ENCODE measurements at regions not wholly inside any gene's neighbourhood (a gene's known extent, or its start where the extent isn't known, plus 50 kb on each side); places are given as distances from the start of the nearest gene placed in this dataset.
A peak's percentile ranks its signal among the peaks of the same experiment; 100 is the strongest.

GRCh38 chr2:118440404-118441098 lies 352.3 kb downstream of the INSIG2 start:
- no peak for DNase-seq (ENCODE audit: low read depth)
- H3K9ac ChIP-seq (ENCODE audit: low read length), result no peak overlapping the region
- no peaks in the 10 kb centered on the region for H3K27me3 Mint-ChIP-seq (ENCODE audit: low read depth, unreplicated experiment)
- no peak overlapping the region for H2AFZ ChIP-seq (ENCODE audit: low read depth, low read length)
- H3K27ac ChIP-seq (ENCODE audit: low read depth, low read length), result no peak overlapping the region
- no peaks in the 10 kb centered on the region for H4K20me1 ChIP-seq (ENCODE audit: insufficient read depth, low read length)
- no peaks in the 10 kb centered on the region for H3K27me3 ChIP-seq (ENCODE audit: insufficient read depth, low read length)
- no peak overlapping the region for H3K4me3 Mint-ChIP-seq (ENCODE audit: unreplicated experiment)
- peaks cover 5% of the 10 kb centered on the region for H3K9me3 Mint-ChIP-seq (ENCODE audit: unreplicated experiment)
- FAIRE-seq, result no peak
- H3K4me1 Mint-ChIP-seq (ENCODE audit: low read depth, unreplicated experiment), result peaks cover 31% of the 10 kb centered on the region
- peaks cover 18% of the 10 kb centered on the region for H3K4me1 ChIP-seq (ENCODE audit: insufficient read depth, low read length)
- H3K4me2 ChIP-seq (ENCODE audit: low read length), result no peak overlapping the region
- no peaks in the 10 kb centered on the region for H3K79me2 ChIP-seq (ENCODE audit: insufficient read depth, low read length)
- no peaks in the 10 kb centered on the region for H3K36me3 ChIP-seq (ENCODE audit: insufficient read depth, low read length)
- no peak overlapping the region for H3K4me3 ChIP-seq (ENCODE audit: insufficient read depth, low read depth, low read length)
- no peaks in the 10 kb centered on the region for H3K36me3 Mint-ChIP-seq (ENCODE audit: low read depth, unreplicated experiment)
- H3K9me3 ChIP-seq (ENCODE audit: insufficient read depth, low read depth, low read length), result no peaks in the 10 kb centered on the region
- H3K27ac Mint-ChIP-seq (ENCODE audit: unreplicated experiment), result no peak overlapping the region
- no peak for TF ChIP-seq EZH2 (IDR thresholded peaks at IDR 0.05; ENCODE audit: insufficient read depth, low read length)
- TF ChIP-seq CTCF (IDR thresholded peaks at IDR 0.05; ENCODE audit: insufficient read depth, low read depth, low read length), result no peak

GRCh38 chr2:118437501-118437900 lies 349.2 kb downstream of the INSIG2 start:
- FAIRE-seq (peak; percentile 17), DNase-seq (ENCODE audit: low read depth) (peak; percentile 42)
- Mint-ChIP-seq H3K27me3 (ENCODE audit: low read depth, unreplicated experiment) (no peaks in the 10 kb centered on the region), H3K27ac (ENCODE audit: unreplicated experiment) (no peak overlapping the region), H3K4me3 (ENCODE audit: unreplicated experiment) (no peak overlapping the region), H3K9me3 (ENCODE audit: unreplicated experiment) (peaks cover 5% of the 10 kb centered on the region), H3K4me1 (ENCODE audit: low read depth, unreplicated experiment) (peaks cover 23% of the 10 kb centered on the region), H3K36me3 (ENCODE audit: low read depth, unreplicated experiment) (no peaks in the 10 kb centered on the region)
- H3K27ac ChIP-seq (ENCODE audit: low read depth, low read length), result no peak overlapping the region
- no peak overlapping the region for H3K9ac ChIP-seq (ENCODE audit: low read length)
- no peaks in the 10 kb centered on the region for H3K79me2 ChIP-seq (ENCODE audit: insufficient read depth, low read length)
- no peaks in the 10 kb centered on the region for H3K27me3 ChIP-seq (ENCODE audit: insufficient read depth, low read length)
- no peaks in the 10 kb centered on the region for H4K20me1 ChIP-seq (ENCODE audit: insufficient read depth, low read length)
- no peak overlapping the region for H3K4me2 ChIP-seq (ENCODE audit: low read length)
- H3K4me3 ChIP-seq (ENCODE audit: insufficient read depth, low read depth, low read length), result no peak overlapping the region
- H3K4me1 ChIP-seq (ENCODE audit: insufficient read depth, low read length), result peaks cover 9% of the 10 kb centered on the region
- no peaks in the 10 kb centered on the region for H3K36me3 ChIP-seq (ENCODE audit: insufficient read depth, low read length)
- H2AFZ ChIP-seq (ENCODE audit: low read depth, low read length), result no peak overlapping the region
- H3K9me3 ChIP-seq (ENCODE audit: insufficient read depth, low read depth, low read length), result no peaks in the 10 kb centered on the region
- no peak for TF ChIP-seq EZH2 (IDR thresholded peaks at IDR 0.05; ENCODE audit: insufficient read depth, low read length)
- TF ChIP-seq CTCF (IDR thresholded peaks at IDR 0.05; ENCODE audit: insufficient read depth, low read depth, low read length), result no peak

GRCh38 chr2:118431997-118432396 lies 343.7 kb downstream of the INSIG2 start:
- H3K36me3 Mint-ChIP-seq (ENCODE audit: low read depth, unreplicated experiment), result no peaks in the 10 kb centered on the region
- H3K27ac Mint-ChIP-seq (ENCODE audit: unreplicated experiment), result no peak overlapping the region
- Histone ChIP-seq H2AFZ (ENCODE audit: low read depth, low read length) (no peak overlapping the region), H3K9ac (ENCODE audit: low read length) (no peak overlapping the region), H3K27ac (ENCODE audit: low read depth, low read length) (no peak overlapping the region), H3K4me2 (ENCODE audit: low read length) (no peak overlapping the region), H3K27me3 (ENCODE audit: insufficient read depth, low read length) (no peaks in the 10 kb centered on the region), H3K9me3 (ENCODE audit: insufficient read depth, low read depth, low read length) (no peaks in the 10 kb centered on the region), H3K4me1 (ENCODE audit: insufficient read depth, low read length) (no peaks in the 10 kb centered on the region), H3K79me2 (ENCODE audit: insufficient read depth, low read length) (no peaks in the 10 kb centered on the region), H4K20me1 (ENCODE audit: insufficient read depth, low read length) (no peaks in the 10 kb centered on the region), H3K4me3 (ENCODE audit: insufficient read depth, low read depth, low read length) (no peak overlapping the region), H3K36me3 (ENCODE audit: insufficient read depth, low read length) (no peaks in the 10 kb centered on the region)
- TF ChIP-seq EZH2 (IDR thresholded peaks at IDR 0.05; ENCODE audit: insufficient read depth, low read length), result no peak
- TF ChIP-seq CTCF (IDR thresholded peaks at IDR 0.05; ENCODE audit: insufficient read depth, low read depth, low read length), result no peak
- peaks cover 2% of the 10 kb centered on the region for H3K9me3 Mint-ChIP-seq (ENCODE audit: unreplicated experiment)
- no peaks in the 10 kb centered on the region for H3K27me3 Mint-ChIP-seq (ENCODE audit: low read depth, unreplicated experiment)
- peaks cover 14% of the 10 kb centered on the region for H3K4me1 Mint-ChIP-seq (ENCODE audit: low read depth, unreplicated experiment)
- DNase-seq (ENCODE audit: low read depth), result no peak
- no peak overlapping the region for H3K4me3 Mint-ChIP-seq (ENCODE audit: unreplicated experiment)
- FAIRE-seq, result peak; percentile 26
